HG03432 (cell line): ENCODE measurements at regions not wholly inside any gene's neighbourhood (a gene's known extent, or its start where the extent isn't known, plus 50 kb on each side); places are given as distances from the start of the nearest gene placed in this dataset.

Experiments
- ATAC-seq: cut with Tn5 transposase; IDR thresholded peaks from one replicate; pipeline ENCODE4 v1.9.1; 2021; ENCODE audit warnings: mild to moderate bottlenecking, moderate library complexity; ENCODE audit not compliant: unreplicated experiment

GRCh38 chr14:87566991-87567390, 426.0 kb downstream of the GALC start:
- ATAC-seq: no peak

DNA sequence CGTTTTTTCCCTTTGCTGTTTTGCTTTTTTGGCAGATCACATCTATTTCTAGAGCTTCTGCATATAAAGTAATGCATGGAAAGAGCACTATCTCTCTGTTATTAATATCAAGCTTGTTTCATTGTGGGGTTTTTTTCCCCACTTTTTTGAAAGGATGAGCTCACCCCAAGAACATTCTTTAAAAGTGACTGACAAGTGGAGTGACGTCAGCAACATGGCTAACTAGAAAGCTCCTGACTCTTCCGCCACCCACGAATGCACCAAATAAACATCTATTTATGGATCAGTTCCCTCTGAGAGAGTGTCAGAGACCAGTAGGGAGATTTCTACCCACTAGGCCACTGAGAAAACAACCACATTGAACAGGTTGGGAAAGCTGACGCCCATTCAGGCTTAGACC, 445.4 kb downstream of the GALC start:
- ATAC-seq: no peak

DNA sequence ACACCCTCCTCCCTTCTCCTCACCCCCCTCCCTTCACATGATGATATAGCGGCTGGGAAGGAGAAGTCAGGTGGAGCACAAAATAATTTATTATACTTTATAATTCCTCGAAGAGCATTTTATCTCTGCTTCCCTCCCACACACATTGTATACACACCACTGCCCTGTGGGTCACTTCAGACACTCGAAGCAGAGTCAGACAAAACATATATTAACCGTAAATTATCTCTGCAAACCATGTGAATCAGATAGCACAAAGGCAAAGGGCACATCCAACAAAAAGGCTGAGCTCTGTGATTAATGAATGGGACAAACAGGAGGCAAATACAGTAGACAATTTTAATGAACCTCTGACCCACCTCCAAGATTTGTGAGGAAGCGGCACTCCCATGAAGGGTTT, 450.7 kb downstream of the GALC start:
- no peak for ATAC-seq

GRCh38 chr14:87540339-87540738, 452.6 kb downstream of the GALC start:
- no peak for ATAC-seq

DNA sequence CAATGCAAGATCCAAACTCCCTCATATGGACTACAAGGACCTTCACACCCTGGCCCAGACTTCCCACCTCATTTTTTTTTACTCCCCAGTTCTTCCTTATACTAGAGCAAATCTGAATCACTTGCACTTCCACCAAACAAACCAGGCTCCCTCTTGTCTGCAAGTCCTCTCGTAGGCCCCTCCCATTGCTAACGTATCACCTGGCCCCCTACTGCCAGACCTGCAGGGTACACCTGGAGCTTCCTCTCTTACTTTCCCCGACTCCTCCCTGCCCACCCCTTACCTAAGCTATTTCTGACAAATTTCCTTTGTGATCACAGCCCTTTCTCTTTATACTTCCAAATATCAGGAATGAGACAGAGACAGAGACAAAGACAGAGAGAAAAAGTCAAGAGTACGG, 463.9 kb downstream of the GALC start:
- no peak for ATAC-seq

DNA sequence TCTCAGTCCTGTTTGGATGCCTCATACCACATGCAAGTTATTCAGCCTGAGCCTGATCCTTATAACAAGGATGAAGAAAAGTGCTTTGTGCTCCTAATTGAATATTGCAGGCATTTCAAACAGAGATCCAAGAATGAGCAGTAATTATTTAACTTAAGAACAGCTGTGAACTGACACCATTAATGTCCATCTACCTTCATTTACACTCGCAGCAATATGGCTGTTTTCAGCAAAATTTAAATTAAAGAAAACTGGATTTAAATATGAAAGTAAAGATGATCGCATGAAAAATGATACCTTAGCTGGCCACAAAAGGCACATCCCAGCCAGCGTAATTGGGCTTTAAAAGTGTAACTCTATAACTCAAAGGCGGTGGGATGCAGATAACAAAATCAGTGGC, 466.3 kb downstream of the GALC start:
- no peak for ATAC-seq

DNA sequence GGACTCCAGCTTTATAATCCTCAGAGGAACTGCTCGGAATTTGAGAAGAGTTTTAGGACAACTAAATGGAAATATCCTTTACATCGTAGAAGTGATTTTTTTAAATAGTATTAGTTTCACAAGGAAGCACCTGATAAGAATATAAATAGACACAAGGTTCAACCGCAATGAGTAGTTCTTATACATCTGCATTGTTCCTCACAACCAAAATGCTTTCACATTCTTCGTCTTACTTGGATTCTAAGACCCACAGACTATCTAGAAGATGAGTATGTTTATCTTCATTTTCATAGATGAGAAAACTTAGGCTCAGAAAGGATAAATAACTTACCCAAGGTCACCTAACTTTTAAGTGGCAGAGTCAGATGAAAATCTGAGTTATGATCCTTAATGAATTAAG, 469.0 kb downstream of the GALC start:
- no peak for ATAC-seq

- ATAC-seq: no peak
Observed at GRCh38 chr14:87522575-87522974, 470.4 kb downstream of the GALC start.

GRCh38 chr14:87508333-87508732, 484.6 kb downstream of the GALC start:
- ATAC-seq: no peak

- ATAC-seq: no peak
Observed at GRCh38 chr14:87503711-87504110, 489.3 kb downstream of the GALC start.

DNA sequence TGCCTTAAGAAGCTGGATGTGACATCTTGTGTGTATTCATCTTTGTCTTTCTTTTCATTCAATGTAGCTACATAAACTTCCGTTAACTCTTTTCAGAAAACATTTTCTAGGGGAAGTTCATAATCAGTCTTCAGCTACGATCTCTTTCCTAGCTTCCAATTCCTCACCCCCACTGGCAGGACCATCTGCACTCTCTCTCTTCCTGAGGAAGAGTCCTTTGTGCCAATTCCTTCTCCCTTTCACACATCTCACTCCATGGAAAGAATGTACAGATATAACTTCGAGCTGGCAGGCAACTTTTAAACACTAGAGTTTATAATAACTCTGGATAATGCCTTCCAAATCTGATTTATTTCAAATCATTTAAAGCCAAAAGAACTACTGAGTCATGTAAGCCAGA, 495.7 kb downstream of the GALC start:
- ATAC-seq: no peak

- no peak for ATAC-seq
Observed at GRCh38 chr14:87494010-87494409, 499.0 kb downstream of the GALC start.

DNA sequence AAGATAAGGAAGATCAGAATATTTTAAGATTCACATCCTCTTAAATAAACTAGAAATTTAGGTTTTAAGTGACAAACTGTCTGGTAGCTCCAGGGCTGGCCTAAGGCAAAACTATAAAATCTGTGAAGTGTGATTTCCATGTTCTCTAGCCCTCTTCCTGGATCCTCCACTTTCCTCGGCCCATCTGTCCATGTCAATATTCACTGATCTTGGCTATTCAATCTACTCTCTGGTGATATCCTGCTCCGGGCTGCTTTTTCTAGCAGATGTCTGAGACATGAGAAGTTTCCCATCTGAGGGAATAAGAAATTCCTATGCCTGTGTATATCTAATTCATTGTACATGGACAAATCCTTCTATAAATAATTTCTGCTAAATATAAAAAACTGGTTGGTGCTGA, 500.4 kb downstream of the GALC start:
- no peak for ATAC-seq

DNA sequence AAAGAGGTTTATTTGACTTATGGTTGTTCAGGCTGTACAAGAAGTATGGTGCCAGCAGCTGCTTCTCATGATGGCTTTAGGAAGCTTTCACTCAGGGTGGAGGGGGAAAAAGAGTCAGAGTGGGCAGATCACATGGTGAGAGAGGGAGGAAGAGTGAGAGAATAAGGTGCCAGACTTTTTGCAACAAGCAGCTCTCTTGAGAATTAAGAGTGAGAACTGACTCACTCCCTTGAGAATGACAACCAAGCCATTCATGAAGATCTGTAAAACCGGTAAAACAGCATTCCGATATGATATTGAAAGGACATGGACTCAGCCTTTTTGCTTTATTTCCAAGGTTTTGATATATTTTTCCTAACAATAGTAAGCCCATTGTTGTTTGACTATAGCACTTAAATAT, 501.2 kb downstream of the GALC start:
- ATAC-seq: no peak

GRCh38 chr14:87489196-87489819, 503.7 kb downstream of the GALC start:
- ATAC-seq: no peak

- ATAC-seq: no peak
Observed at GRCh38 chr14:87483271-87484260, 509.4 kb downstream of the GALC start.

GRCh38 chr14:87468531-87468930, 524.5 kb downstream of the GALC start:
- ATAC-seq: no peak

DNA sequence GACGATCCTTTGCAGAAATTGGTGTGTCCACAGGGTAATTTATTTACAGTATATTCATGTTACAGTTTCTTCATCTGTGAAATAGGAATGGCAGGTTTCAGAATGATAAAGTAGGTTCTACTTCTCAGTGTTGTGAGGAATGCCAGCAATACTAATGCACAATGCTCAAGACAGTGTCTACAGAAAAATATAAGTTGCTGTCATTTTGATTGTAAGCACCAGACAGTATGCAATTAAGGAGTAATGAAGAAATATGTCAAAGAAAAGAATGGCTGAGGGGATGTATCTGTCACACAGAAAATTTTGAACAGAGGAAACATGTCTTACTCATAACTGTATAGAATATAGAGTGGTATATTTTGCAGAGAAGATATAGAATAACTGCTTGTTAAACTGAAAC, 525.4 kb downstream of the GALC start:
- ATAC-seq: no peak

- no peak for ATAC-seq
Observed at GRCh38 chr14:87465770-87466169, 527.2 kb downstream of the GALC start.

DNA sequence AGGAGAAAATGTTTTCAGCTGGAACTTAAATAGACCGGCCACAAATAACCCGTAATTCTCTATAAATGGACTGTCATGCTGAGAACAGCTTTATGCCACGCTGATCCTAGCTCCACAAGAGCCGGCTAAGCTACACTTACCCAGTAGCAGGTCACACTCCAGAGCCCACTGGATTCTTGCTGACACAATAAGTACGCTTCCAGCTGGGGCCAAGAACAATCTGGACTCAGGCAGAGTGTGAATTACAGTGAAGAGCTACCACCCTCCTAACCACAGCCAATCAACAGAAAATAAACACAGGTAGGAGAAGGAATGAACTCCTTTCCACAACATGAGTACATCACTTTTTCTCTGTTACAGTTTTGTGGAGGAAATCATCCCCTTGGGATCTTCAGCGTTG, 531.3 kb downstream of the GALC start:
- no peak for ATAC-seq

- peak; percentile 75 for ATAC-seq
Observed at GRCh38 chr14:87457720-87458119, 535.3 kb downstream of the GALC start.

DNA sequence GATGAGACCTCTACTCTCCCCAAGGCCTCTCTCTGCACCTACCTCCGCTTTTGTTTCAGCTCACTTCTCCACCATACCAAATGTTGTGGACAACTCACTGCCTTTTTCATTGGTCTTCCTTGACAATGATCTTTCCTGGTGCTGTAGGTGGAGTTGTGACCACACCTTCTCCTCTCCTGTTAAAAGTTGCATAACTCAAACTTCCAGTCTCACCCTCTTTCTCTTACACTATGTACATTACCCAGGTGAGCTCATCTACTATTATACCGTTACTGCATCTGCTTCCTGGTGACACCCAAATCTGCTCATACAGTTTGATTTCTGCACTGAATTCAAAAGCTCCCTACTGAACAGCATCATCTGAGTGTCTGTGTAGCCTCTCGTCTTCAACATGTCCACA, 542.8 kb downstream of the GALC start:
- no peak for ATAC-seq
